ENCODE measurements at regions not wholly inside any gene's neighbourhood (a gene's known extent, or its start where the extent isn't known, plus 50 kb on each side); places are given as distances from the start of the nearest gene placed in this dataset.

DNA sequence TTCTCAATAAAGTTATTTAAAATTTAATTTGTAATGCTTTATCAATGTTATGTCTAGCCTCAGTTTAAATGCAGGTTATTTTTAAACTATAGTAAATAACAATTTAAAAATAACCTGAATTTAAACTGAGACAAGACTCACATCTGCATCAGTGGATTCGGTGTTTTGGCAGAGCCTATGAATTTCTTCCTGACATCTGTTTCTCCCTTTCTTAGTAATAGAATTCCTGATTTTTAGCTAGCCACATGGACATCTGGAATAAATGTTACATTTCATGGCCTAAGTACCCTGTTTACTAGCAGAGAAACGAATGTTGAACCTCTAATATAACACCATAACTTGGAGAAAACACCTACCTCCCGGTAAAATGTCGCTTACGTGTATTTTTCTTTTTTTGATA lies 1141.6 kb upstream of the ADGRL2 start:
- TF ChIP-seq SMC3 (IDR thresholded peaks at IDR 0.05; ENCODE audit: low read length) (no peak), MXI1 (IDR thresholded peaks at IDR 0.05; ENCODE audit: borderline replicate concordance, low read depth, low read length) (no peak), ZFP41 (CRISPR knock-in tag; IDR thresholded peaks at IDR 0.05; ENCODE audit: borderline replicate concordance) (no peak)

All from HepG2 (cell line).